Neuronal stem cell (in vitro differentiated cells): ENCODE measurements at regions not wholly inside any gene's neighbourhood (a gene's known extent, or its start where the extent isn't known, plus 50 kb on each side); places are given as distances from the start of the nearest gene placed in this dataset.

ENCODE experiments used
- DNase-seq: peaks from one replicate; pipeline ENCODE4 v3.0.0-alpha.2; 2013; ENCODE audit warnings: low spot score
- H2AFZ ChIP-seq: one replicate; pipeline ENCODE4 v1.6.1; 2013; ENCODE audit warnings: mild to moderate bottlenecking, low read length, inconsistent platforms
- H2AK5ac ChIP-seq: 2 replicates; pipeline ENCODE4 v1.6.1; 2013; ENCODE audit warnings: low read depth, mild to moderate bottlenecking, inconsistent platforms, low read length, moderate library complexity, mixed read lengths
- H2BK120ac ChIP-seq: 2 replicates; pipeline ENCODE4 v1.6.1; 2013; ENCODE audit warnings: low read depth, mild to moderate bottlenecking, inconsistent platforms, low read length, moderate library complexity, mixed read lengths
- H2BK12ac ChIP-seq: one replicate; pipeline ENCODE4 v1.6.1; 2013; ENCODE audit warnings: low read length, inconsistent platforms
- H2BK15ac ChIP-seq: 2 replicates; pipeline ENCODE4 v1.6.1; 2013; ENCODE audit warnings: mild to moderate bottlenecking, low read length, inconsistent platforms, mixed read lengths
- H2BK5ac ChIP-seq: one replicate; pipeline ENCODE4 v1.6.1; 2013; ENCODE audit warnings: inconsistent platforms, mild to moderate bottlenecking, low read length, moderate library complexity
- H3K14ac ChIP-seq: one replicate; pipeline ENCODE4 v1.6.1; 2013; ENCODE audit warnings: low read length, inconsistent platforms
- H3K18ac ChIP-seq: 2 replicates; pipeline ENCODE4 v1.6.1; 2013; ENCODE audit warnings: low read length, inconsistent platforms
- H3K23ac ChIP-seq: 2 replicates; pipeline ENCODE4 v1.6.1; 2013; ENCODE audit warnings: low read depth, mild to moderate bottlenecking, mixed read lengths, low read length, inconsistent platforms; ENCODE audit not compliant: poor library complexity
- H3K27ac ChIP-seq: replicated peaks from 3 replicates; pipeline ENCODE4 v1.5.1; 2013; ENCODE audit warnings: low read length, inconsistent platforms
- H3K27me3 ChIP-seq, 3 experiments: 2 replicates each; pipeline ENCODE4 v1.6.1; 2013; ENCODE audit warnings: low read length in 3 of 3, mild to moderate bottlenecking in 2 of 3, inconsistent platforms in 1 of 3, low read depth in 1 of 3, mixed read lengths in 1 of 3, moderate library complexity in 1 of 3; ENCODE audit not compliant: control insufficient read depth in 3 of 3, insufficient read depth in 3 of 3
- H3K36me3 ChIP-seq, 2 donors: replicated peaks in 1 of 2; 2 replicates each; pipeline ENCODE4 v1.6.1; 2013; ENCODE audit warnings: low read length in 2 of 2; ENCODE audit not compliant: control insufficient read depth in 2 of 2, insufficient read depth in 2 of 2
- H3K4ac ChIP-seq: 2 replicates; pipeline ENCODE4 v1.6.1; 2013; ENCODE audit warnings: inconsistent platforms, mild to moderate bottlenecking, low read length, moderate library complexity
- H3K4me1 ChIP-seq, 2 donors: 1 replicate in 1 of 2; 2 replicates in 1 of 2; pipeline ENCODE4 v1.6.1; 2013; ENCODE audit warnings: low read length in 2 of 2, low read depth in 1 of 2; ENCODE audit not compliant: control insufficient read depth in 2 of 2, insufficient read depth in 1 of 2
- H3K4me2 ChIP-seq: one replicate; pipeline ENCODE4 v1.6.1; 2013; ENCODE audit warnings: mild to moderate bottlenecking, low read length, inconsistent platforms; ENCODE audit not compliant: insufficient read depth, poor library complexity, severe bottlenecking
- H3K4me3 ChIP-seq, 2 donors: 2 replicates each; pipeline ENCODE4 v1.5.1; 2013; ENCODE audit warnings: low read length in 2 of 2, mild to moderate bottlenecking in 2 of 2, inconsistent platforms in 1 of 2, moderate library complexity in 1 of 2
- H3K79me1 ChIP-seq: one replicate; pipeline ENCODE4 v1.6.1; 2013; ENCODE audit warnings: low read depth, mild to moderate bottlenecking, inconsistent platforms, low read length, moderate library complexity
- H3K9ac ChIP-seq: one replicate; pipeline ENCODE4 v1.6.1; 2013; ENCODE audit warnings: mild to moderate bottlenecking, low read depth, low read length, inconsistent platforms; ENCODE audit not compliant: poor library complexity
- H3K9me3 ChIP-seq, 2 donors: replicated peaks in 1 of 2; 2 replicates each; pipeline versions ENCODE3 to v1.6.1; 2013; ENCODE audit warnings: low read length in 2 of 2, mild to moderate bottlenecking in 2 of 2, inconsistent platforms in 1 of 2, low read depth in 1 of 2, mixed read lengths in 1 of 2, moderate library complexity in 1 of 2; ENCODE audit not compliant: control insufficient read depth in 2 of 2, insufficient read depth in 1 of 2
- H4K8ac ChIP-seq: one replicate; pipeline ENCODE4 v1.6.1; 2013; ENCODE audit warnings: low read depth, mild to moderate bottlenecking, inconsistent platforms, low read length, moderate library complexity
- H4K91ac ChIP-seq: one replicate; pipeline ENCODE4 v1.6.1; 2013; ENCODE audit warnings: low read length, low read depth, mild to moderate bottlenecking, inconsistent platforms; ENCODE audit not compliant: poor library complexity
- WGBS, 2 donors: extraction: QIAGEN DNeasy Blood & Tissue Kit; methylation state at CpG; one replicate each; pipeline ENCODE4 v1.1.7; 2013; ENCODE audit warnings: missing lambda C conversion rate in 2 of 2, mixed read lengths in 1 of 2; ENCODE audit not compliant: insufficient read length in 2 of 2, insufficient replicate concordance in 1 of 2; ENCODE audit errors: extremely low coverage in 2 of 2; 5-methylcytosine and 5-hydroxymethylcytosine counted together

- H3K4ac ChIP-seq: no peak overlapping the region
- no peak overlapping the region for H2BK12ac ChIP-seq
- no peak overlapping the region for H3K14ac ChIP-seq
- no peak overlapping the region for H4K8ac ChIP-seq
- no peak overlapping the region for H3K4me3 ChIP-seq
- no peaks in the 10 kb centered on the region for H3K9me3 ChIP-seq
- no peak overlapping the region for H2BK120ac ChIP-seq
- no peak overlapping the region for H3K23ac ChIP-seq
- no peak overlapping the region for H3K9ac ChIP-seq
- H3K4me2 ChIP-seq: no peak overlapping the region
- peaks cover 0 to 9% of the 10 kb centered on the region in 2 donors for H3K4me1 ChIP-seq
- H3K27ac ChIP-seq: no peak overlapping the region
- no peak overlapping the region for H2AFZ ChIP-seq
- no peak for DNase-seq
- peaks cover 0 to 5% (median 0%) of the 10 kb centered on the region in 3 experiments for H3K27me3 ChIP-seq
- H3K36me3 ChIP-seq: no peaks in the 10 kb centered on the region
- H3K18ac ChIP-seq: no peak overlapping the region
- H2BK15ac ChIP-seq: no peak overlapping the region
- no CpG with 5 or more reads among the region's 2 CpGs for WGBS, 2 donors
- H4K91ac ChIP-seq: no peak overlapping the region
- no peaks in the 10 kb centered on the region for H3K79me1 ChIP-seq
- no peak overlapping the region for H2BK5ac ChIP-seq
- no peak overlapping the region for H2AK5ac ChIP-seq
These were observed 119.6 kb upstream of the PTPRM start for GRCh38 chr18:7447318-7448028.

DNA sequence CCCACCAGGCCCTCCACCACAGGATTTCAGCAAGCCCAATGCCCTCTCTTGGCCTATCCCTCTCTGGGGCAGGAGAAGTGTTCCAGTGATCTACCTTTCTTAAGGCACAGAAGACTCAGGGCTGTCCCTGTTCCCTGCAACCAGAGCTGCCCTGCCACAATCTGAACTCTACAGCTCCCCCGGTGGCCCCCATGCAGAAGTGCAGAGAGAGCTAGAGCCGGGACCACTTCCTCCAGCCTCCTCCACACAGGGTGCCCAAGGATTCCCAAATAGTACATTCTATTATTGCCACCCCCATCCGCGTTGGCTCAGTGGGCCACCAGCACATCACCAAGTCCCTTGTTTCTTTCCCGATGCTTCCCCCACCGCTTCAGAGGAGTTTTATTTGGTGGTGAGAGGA, 114.8 kb upstream of the PTPRM start:
- Histone ChIP-seq H2BK15ac (no peak overlapping the region), H3K14ac (no peak overlapping the region), H3K4me2 (no peak overlapping the region), H2AFZ (no peak overlapping the region), H2BK5ac (no peak overlapping the region), H3K79me1 (no peaks in the 10 kb centered on the region), H3K18ac (no peak overlapping the region), H2AK5ac (no peak overlapping the region), H3K27ac (no peak overlapping the region), H2BK12ac (no peak overlapping the region), H3K23ac (no peak overlapping the region), H3K36me3 (no peaks in the 10 kb centered on the region), H3K4me1 (peaks cover 0 to 7% of the 10 kb centered on the region in 2 donors), H3K9me3 (no peaks in the 10 kb centered on the region), H4K91ac (no peak overlapping the region), H3K27me3 (peaks cover 0 to 10% (median 0%) of the 10 kb centered on the region in 3 experiments), H3K4me3 (no peak overlapping the region), H3K9ac (no peak overlapping the region), H4K8ac (no peak overlapping the region), H2BK120ac (no peak overlapping the region), H3K4ac (no peak overlapping the region)
- no peak for DNase-seq
- WGBS, 2 donors: no CpG with 5 or more reads among the region's 6 CpGs

- Histone ChIP-seq H2BK12ac (no peak overlapping the region), H2AFZ (no peak overlapping the region), H2BK15ac (no peak overlapping the region), H3K9ac (no peak overlapping the region), H3K4ac (no peak overlapping the region), H3K14ac (no peak overlapping the region), H3K27ac (no peak overlapping the region), H3K27me3 (peaks cover 0 to 7% (median 0%) of the 10 kb centered on the region in 3 experiments), H4K8ac (peak overlapping the region; percentile 53), H3K4me3 (no peak overlapping the region), H3K36me3 (no peaks in the 10 kb centered on the region), H2BK120ac (no peak overlapping the region), H4K91ac (no peak overlapping the region), H3K9me3 (no peaks in the 10 kb centered on the region), H3K4me2 (no peak overlapping the region), H3K4me1 (peaks cover 0 to 4% of the 10 kb centered on the region in 2 donors), H2BK5ac (peak overlapping the region; percentile 76), H3K79me1 (no peaks in the 10 kb centered on the region), H2AK5ac (no peak overlapping the region), H3K18ac (peak overlapping the region; percentile 77), H3K23ac (no peak overlapping the region)
- no peak for DNase-seq
- WGBS, 2 donors: no CpG with 5 or more reads among the region's 6 CpGs
These were observed 112.7 kb upstream of the PTPRM start for GRCh38 chr18:7454429-7454828.

- H3K9me3 ChIP-seq: no peaks in the 10 kb centered on the region
- no peak overlapping the region for H2BK120ac ChIP-seq
- no peak overlapping the region for H2BK12ac ChIP-seq
- H3K18ac ChIP-seq: no peak overlapping the region
- WGBS, 2 donors: no CpG with 5 or more reads among the region's 8 CpGs
- H3K4me1 ChIP-seq: peaks cover 3 to 9% of the 10 kb centered on the region in 2 donors
- peaks cover 0 to 22% (median 0%) of the 10 kb centered on the region in 3 experiments for H3K27me3 ChIP-seq
- H2BK15ac ChIP-seq: no peak overlapping the region
- H3K36me3 ChIP-seq: no peaks in the 10 kb centered on the region
- no peak overlapping the region for H3K23ac ChIP-seq
- H3K4me2 ChIP-seq: no peak overlapping the region
- no peak overlapping the region for H4K8ac ChIP-seq
- H4K91ac ChIP-seq: no peak overlapping the region
- H2AK5ac ChIP-seq: no peak overlapping the region
- DNase-seq: no peak
- no peak overlapping the region for H3K9ac ChIP-seq
- no peak overlapping the region for H3K4me3 ChIP-seq
- no peak overlapping the region for H3K14ac ChIP-seq
- no peak overlapping the region for H2BK5ac ChIP-seq
- no peak overlapping the region for H3K27ac ChIP-seq
- H3K4ac ChIP-seq: no peak overlapping the region
- no peaks in the 10 kb centered on the region for H3K79me1 ChIP-seq
- no peak overlapping the region for H2AFZ ChIP-seq
These were observed 110.7 kb upstream of the PTPRM start for GRCh38 chr18:7456376-7456775.
